ENCODE measurements at regions not wholly inside any gene's neighbourhood (a gene's known extent, or its start where the extent isn't known, plus 50 kb on each side); places are given as distances from the start of the nearest gene placed in this dataset.

DNA sequence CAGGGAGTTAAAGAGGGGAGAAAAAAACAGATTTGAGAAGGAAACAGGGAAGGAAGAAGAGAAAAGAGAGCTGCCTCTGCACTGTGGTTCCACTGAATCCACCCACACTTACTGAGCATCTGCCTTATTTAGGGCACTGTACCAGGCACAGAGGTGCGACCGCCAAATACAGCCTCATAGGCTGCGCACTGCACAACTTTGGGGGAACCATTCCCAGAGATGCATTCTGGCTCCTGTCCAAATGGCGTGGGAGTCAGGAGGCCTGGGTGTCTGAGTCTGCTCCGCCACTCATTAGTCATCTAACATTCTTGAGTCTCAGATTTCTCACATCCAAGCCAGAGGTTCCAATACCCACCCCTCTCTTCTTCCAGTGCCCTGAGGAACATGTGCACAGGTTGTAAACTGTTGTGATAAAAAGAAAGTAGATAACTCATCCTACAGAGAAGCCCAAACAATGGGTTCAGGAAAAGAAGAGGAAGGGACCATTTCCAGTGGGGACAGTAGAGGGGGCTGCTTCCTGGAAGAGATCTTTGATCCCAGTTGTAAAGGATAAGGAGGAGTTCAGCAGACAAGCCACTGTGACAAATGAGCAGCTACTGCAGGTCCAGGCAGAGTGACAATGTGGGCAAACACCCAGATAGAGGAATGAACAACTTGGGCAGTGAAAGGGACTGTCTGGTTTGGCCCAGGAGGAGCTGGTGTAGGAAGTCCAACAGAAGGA is 254.6 kb downstream of the UACA start:
- no peak overlapping the region for H2BK120ac ChIP-seq (ENCODE audit: low read depth, low read length, poor library complexity, severe bottlenecking)
- H3K56ac ChIP-seq (ENCODE audit: insufficient read length, low read depth, low read length) = no peak overlapping the region
- no peak overlapping the region for H2AFZ ChIP-seq (ENCODE audit: low read length)
- no peak overlapping the region for H3K27ac ChIP-seq (ENCODE audit: insufficient read length, low read depth, low read length)
- H4K8ac ChIP-seq (replicated peaks; ENCODE audit: insufficient read length, low read depth, low read length) = no peak overlapping the region
- H3K23ac ChIP-seq (ENCODE audit: insufficient read length, low read depth, low read length) = no peak overlapping the region
- no peak overlapping the region for H2BK12ac ChIP-seq (ENCODE audit: insufficient read length, low read depth, low read length)
- H4K5ac ChIP-seq (ENCODE audit: insufficient read length, low read depth, low read length) = no peak overlapping the region
- H3K4me2 ChIP-seq (ENCODE audit: insufficient read depth, insufficient read length, low read length) = no peak overlapping the region
- H3K27ac Mint-ChIP-seq = no peak overlapping the region
- DNase-seq = no peak
- peaks cover 0 to 10% (median 8%) of the 10 kb centered on the region in 3 experiments; a peak in 4 of 7 replicates for H3K36me3 Mint-ChIP-seq (ENCODE audit: insufficient read depth in 1 of 3, low read depth in 3 of 3)
- H4K20me1 ChIP-seq (ENCODE audit: control insufficient read depth, insufficient read depth, insufficient read length) = no peaks in the 10 kb centered on the region
- H3K9me3 Mint-ChIP-seq = peaks cover 12 to 24% of the 10 kb centered on the region in 2 experiments
- H3K9me3 ChIP-seq (ENCODE audit: control insufficient read depth, low read depth, low read length) = no peaks in the 10 kb centered on the region
- no peaks in the 10 kb centered on the region for H3K27me3 ChIP-seq (ENCODE audit: insufficient read depth, low read length)
- no CpG with 5 or more reads among the region's 5 CpGs for WGBS (ENCODE audit: extremely low coverage, insufficient read length, low lambda C conversion rate)
- no peak overlapping the region for H2BK20ac ChIP-seq (ENCODE audit: low read depth, low read length, poor library complexity, severe bottlenecking)
- H3K79me1 ChIP-seq (ENCODE audit: insufficient read depth, low read depth, low read length, poor library complexity, severe bottlenecking) = no peaks in the 10 kb centered on the region
- H2BK15ac ChIP-seq (ENCODE audit: low read depth, low read length) = no peak overlapping the region
- TF ChIP-seq, protein P1, sequence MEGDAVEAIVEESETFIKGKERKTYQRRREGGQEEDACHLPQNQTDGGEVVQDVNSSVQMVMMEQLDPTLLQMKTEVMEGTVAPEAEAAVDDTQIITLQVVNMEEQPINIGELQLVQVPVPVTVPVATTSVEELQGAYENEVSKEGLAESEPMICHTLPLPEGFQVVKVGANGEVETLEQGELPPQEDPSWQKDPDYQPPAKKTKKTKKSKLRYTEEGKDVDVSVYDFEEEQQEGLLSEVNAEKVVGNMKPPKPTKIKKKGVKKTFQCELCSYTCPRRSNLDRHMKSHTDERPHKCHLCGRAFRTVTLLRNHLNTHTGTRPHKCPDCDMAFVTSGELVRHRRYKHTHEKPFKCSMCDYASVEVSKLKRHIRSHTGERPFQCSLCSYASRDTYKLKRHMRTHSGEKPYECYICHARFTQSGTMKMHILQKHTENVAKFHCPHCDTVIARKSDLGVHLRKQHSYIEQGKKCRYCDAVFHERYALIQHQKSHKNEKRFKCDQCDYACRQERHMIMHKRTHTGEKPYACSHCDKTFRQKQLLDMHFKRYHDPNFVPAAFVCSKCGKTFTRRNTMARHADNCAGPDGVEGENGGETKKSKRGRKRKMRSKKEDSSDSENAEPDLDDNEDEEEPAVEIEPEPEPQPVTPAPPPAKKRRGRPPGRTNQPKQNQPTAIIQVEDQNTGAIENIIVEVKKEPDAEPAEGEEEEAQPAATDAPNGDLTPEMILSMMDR (conservative IDR thresholded peaks at IDR 0.05) = peak; percentile 49
- H3K79me2 ChIP-seq (ENCODE audit: insufficient read depth, low read length) = no peaks in the 10 kb centered on the region
- H3K4me3 Mint-ChIP-seq = no peak overlapping the region
- H3K27me3 Mint-ChIP-seq (ENCODE audit: low read depth) = peaks cover 2% of the 10 kb centered on the region; the same call in 1 of the 2 replicates
- no peaks in the 10 kb centered on the region for H3K23me2 ChIP-seq (ENCODE audit: insufficient read length, low read depth, low read length, poor library complexity, severe bottlenecking)
- H3K14ac ChIP-seq (ENCODE audit: insufficient read depth, low read length) = no peak overlapping the region
- no peak overlapping the region for H2BK5ac ChIP-seq (ENCODE audit: insufficient read length, low read length)
- no peak overlapping the region for H2AK5ac ChIP-seq (ENCODE audit: insufficient read length, low read length)
- H3K4me1 Mint-ChIP-seq = peaks cover 39 to 48% of the 10 kb centered on the region in 2 experiments
- H3K4ac ChIP-seq (ENCODE audit: low read depth, low read length) = no peak overlapping the region
- H3K9ac ChIP-seq (ENCODE audit: extremely low read depth, insufficient read length, low read length) = no peak overlapping the region
- H3K18ac ChIP-seq (ENCODE audit: insufficient read length, low read depth, low read length) = no peak overlapping the region
- H4K91ac ChIP-seq (ENCODE audit: insufficient read length, low read depth, low read length) = no peak overlapping the region
- H3T11ph ChIP-seq (ENCODE audit: low read length) = no peak overlapping the region
- H3K4me1 ChIP-seq (ENCODE audit: insufficient read depth, low read length) = peaks cover 7% of the 10 kb centered on the region; the same call in 1 of the 2 replicates
